GM12878 (cell line): ENCODE measurements at regions not wholly inside any gene's neighbourhood (a gene's known extent, or its start where the extent isn't known, plus 50 kb on each side); places are given as distances from the start of the nearest gene placed in this dataset.

Source experiments
- ATAC-seq: fragments of 200-7000 bp; cut with Tn5 transposase; 3 replicates; pipeline ENCODE4 v1.9.1; 2020; ENCODE audit warnings: mild to moderate bottlenecking, moderate library complexity
- BruUV-seq: library from RNA; stranded (reverse); fragments of 400-500 nt; replicated peaks from 2 replicates; lab custom pipeline; 2021; lab: Mats Ljungman, UMichigan
- CTCF ChIA-PET: fragments of 300-600 bp; sonication (Branson Sonifier 250); formaldehyde crosslinking; extraction: SDS; loops from one replicate; lab custom pipeline; 2021; ENCODE audit warnings: inconsistent platforms; lab: Yijun Ruan, JAX
- POLR2A ChIA-PET: fragments of 350-600 bp; formaldehyde crosslinking; extraction: SDS; loops from one replicate; lab custom pipeline; 2021; ENCODE audit warnings: inconsistent platforms; lab: Charles Lee
- RAD21 ChIA-PET: fragments of 300-600 bp; sonication (Branson Sonifier 250); formaldehyde crosslinking; loops from one replicate; lab custom pipeline; 2023; ENCODE audit warnings: antibody characterized with exemption; ENCODE audit not compliant: unreplicated experiment; lab: Charles Lee
- SMC1A ChIA-PET: fragments of 300-600 bp; sonication (Branson Sonifier 250); formaldehyde crosslinking; loops from one replicate; lab custom pipeline; 2023; ENCODE audit not compliant: unreplicated experiment, uncharacterized antibody; lab: Charles Lee
- DNase-seq: peaks from one replicate; pipeline ENCODE4 v3.0.0-alpha.2; 2011; ENCODE audit warnings: low read depth, low spot score
- FAIRE-seq: peaks from 3 replicates; lab custom pipeline; 2011; peaks lifted over from hg19 to GRCh38; lab: Jason Lieb, UNC
- H2AFZ ChIP-seq: 2 replicates; pipeline ENCODE4 v1.6.0; 2011; ENCODE audit warnings: low read depth, low read length, control low read depth; ENCODE audit not compliant: control insufficient read depth
- H3K27ac ChIP-seq: 2 replicates; pipeline ENCODE4 v1.5.1; 2011; ENCODE audit warnings: control low read depth; ENCODE audit not compliant: control insufficient read depth, insufficient read depth
- H3K27me3 ChIP-seq, 2 experiments: replicated peaks in 1 of 2; 2 replicates each; pipeline versions ENCODE4 v1.6.0 to v1.6.1; 2011; ENCODE audit warnings: low read length in 1 of 2; ENCODE audit not compliant: control insufficient read depth in 2 of 2, insufficient read depth in 2 of 2
- H3K36me3 ChIP-seq, 2 experiments: 2 replicates each; pipeline ENCODE4 v1.5.1; 2011; ENCODE audit warnings: low read length in 1 of 2; ENCODE audit not compliant: control insufficient read depth in 2 of 2, insufficient read depth in 2 of 2
- H3K4me1 ChIP-seq: 2 replicates; pipeline ENCODE4 v1.6.1; 2011; ENCODE audit warnings: mild to moderate bottlenecking, low read length, moderate library complexity, mixed read lengths; ENCODE audit not compliant: control insufficient read depth, insufficient read depth
- H3K4me2 ChIP-seq: 2 replicates; pipeline ENCODE4 v1.6.0; 2011; ENCODE audit warnings: control low read depth; ENCODE audit not compliant: control insufficient read depth, insufficient read depth
- H3K4me3 ChIP-seq: fragments of 200-600 bp; sonication (generic); 2 replicates; pipeline ENCODE4 v1.5.1; 2016
- H3K79me2 ChIP-seq: 2 replicates; pipeline ENCODE4 v1.6.0; 2011; ENCODE audit warnings: low read length; ENCODE audit not compliant: control insufficient read depth, insufficient read depth
- H3K9ac ChIP-seq: 2 replicates; pipeline ENCODE4 v1.8.0; 2011; ENCODE audit warnings: low read length, control low read depth, mixed read lengths; ENCODE audit not compliant: control insufficient read depth, insufficient read depth
- H3K9me3 ChIP-seq: replicated peaks from 3 replicates; pipeline ENCODE4 v1.5.1; 2011; ENCODE audit warnings: mild to moderate bottlenecking, low read length; ENCODE audit not compliant: control insufficient read depth, insufficient read depth
- H4K20me1 ChIP-seq: 2 replicates; pipeline ENCODE4 v1.6.0; 2011; ENCODE audit not compliant: control insufficient read depth, insufficient read depth
- BMI1 ChIP-seq: fragments of 450-650 bp; IDR thresholded peaks from 2 replicates; pipeline ENCODE4 v1.6.1; 2016; ENCODE audit warnings: mild to moderate bottlenecking, moderate library complexity, borderline replicate concordance
- BRCA1 ChIP-seq: IDR thresholded peaks from 2 replicates; pipeline ENCODE4 v1.6.1; 2011; ENCODE audit warnings: low read depth, low read length, improper control_type of control experiment
- EP300 ChIP-seq, 2 experiments: fragments of 150-350 bp in 1 of 2; IDR thresholded peaks; 2 replicates each; pipeline ENCODE4 v1.6.1; 2011 to 2012; ENCODE audit warnings: low read depth in 2 of 2, low read length in 2 of 2, borderline replicate concordance in 1 of 2, improper control_type of control experiment in 1 of 2, inconsistent platforms in 1 of 2; ENCODE audit not compliant: control insufficient read depth in 1 of 2
- GATAD2B ChIP-seq: fragments of 450-650 bp; conservative IDR thresholded peaks from 2 replicates; pipeline ENCODE4 v1.6.1; 2017; ENCODE audit warnings: low read depth, mild to moderate bottlenecking, moderate library complexity
- JUND ChIP-seq: IDR thresholded peaks from 2 replicates; pipeline ENCODE4 v1.6.1; 2012; ENCODE audit warnings: low read depth, mild to moderate bottlenecking, low read length, improper control_type of control experiment, moderate library complexity
- MEF2B ChIP-seq: fragments of 450-650 bp; IDR thresholded peaks from 2 replicates; pipeline ENCODE4 v1.6.1; 2018; ENCODE audit warnings: mild to moderate bottlenecking, moderate library complexity; ENCODE audit not compliant: partially characterized antibody, poor library complexity, severe bottlenecking
- MYC ChIP-seq: IDR thresholded peaks from 2 replicates; pipeline ENCODE4 v1.6.1; 2011; ENCODE audit warnings: mild to moderate bottlenecking, low read length, moderate library complexity, inconsistent platforms; ENCODE audit not compliant: insufficient read depth, insufficient replicate concordance, insufficient read length, severe bottlenecking
- RCOR1 ChIP-seq: conservative IDR thresholded peaks from 2 replicates; pipeline ENCODE4 v1.6.1; 2012; ENCODE audit warnings: low read depth, low read length, improper control_type of control experiment
- SMAD1 ChIP-seq: fragments of 450-650 bp; IDR thresholded peaks from 2 replicates; pipeline ENCODE4 v1.6.1; 2018; ENCODE audit warnings: mild to moderate bottlenecking, low read depth; ENCODE audit not compliant: partially characterized antibody
- TBL1XR1 ChIP-seq: IDR thresholded peaks from 2 replicates; pipeline ENCODE4 v1.6.1; 2012; ENCODE audit warnings: low read depth, low read length, improper control_type of control experiment
- TCF12 ChIP-seq: IDR thresholded peaks from 2 replicates; pipeline ENCODE4 v1.6.1; 2011; ENCODE audit warnings: low read depth, mild to moderate bottlenecking, low read length
- USF1 ChIP-seq: IDR thresholded peaks from 2 replicates; pipeline ENCODE4 v1.6.1; 2011; ENCODE audit warnings: borderline replicate concordance, low read depth, mild to moderate bottlenecking, moderate library complexity, mixed read lengths, low read length; ENCODE audit not compliant: insufficient read depth; ENCODE audit errors: extremely low read length
- USF2 ChIP-seq: IDR thresholded peaks from 2 replicates; pipeline ENCODE4 v1.6.1; 2011; ENCODE audit warnings: low read depth, low read length, improper control_type of control experiment, borderline replicate concordance
- ZSCAN29 ChIP-seq: fragments of 450-650 bp; IDR thresholded peaks from 2 replicates; pipeline ENCODE4 v1.6.1; 2017; ENCODE audit warnings: mild to moderate bottlenecking, moderate library complexity
- WGBS: methylation state at CpG from one replicate; pipeline ENCODE4 v1.1.6; 2016; ENCODE audit warnings: low lambda C conversion rate; ENCODE audit not compliant: insufficient replicate concordance, insufficient coverage; ENCODE audit errors: missing lambda C conversion rate; 5-methylcytosine and 5-hydroxymethylcytosine counted together
- in situ Hi-C: fragments of 300-500 bp; cut with MboI; formaldehyde crosslinking; loops from 9 replicates; pipeline ENCODE4 v1.14.3; 2018; ENCODE audit warnings: mixed read lengths
- intact Hi-C: fragments of 100-400 bp; cut with micrococcal nuclease; formaldehyde crosslinking; loops from one replicate; pipeline ENCODE4 v1.14.2; 2022; ENCODE audit not compliant: unreplicated experiment
- TF ChIP-seq, protein P1 (sequence below): fragments of 450-650 bp; formaldehyde crosslinking; IDR thresholded peaks from 2 replicates; pipeline ENCODE4 v1.4.0; 2022; ENCODE audit warnings: mild to moderate bottlenecking, moderate library complexity

DNA sequence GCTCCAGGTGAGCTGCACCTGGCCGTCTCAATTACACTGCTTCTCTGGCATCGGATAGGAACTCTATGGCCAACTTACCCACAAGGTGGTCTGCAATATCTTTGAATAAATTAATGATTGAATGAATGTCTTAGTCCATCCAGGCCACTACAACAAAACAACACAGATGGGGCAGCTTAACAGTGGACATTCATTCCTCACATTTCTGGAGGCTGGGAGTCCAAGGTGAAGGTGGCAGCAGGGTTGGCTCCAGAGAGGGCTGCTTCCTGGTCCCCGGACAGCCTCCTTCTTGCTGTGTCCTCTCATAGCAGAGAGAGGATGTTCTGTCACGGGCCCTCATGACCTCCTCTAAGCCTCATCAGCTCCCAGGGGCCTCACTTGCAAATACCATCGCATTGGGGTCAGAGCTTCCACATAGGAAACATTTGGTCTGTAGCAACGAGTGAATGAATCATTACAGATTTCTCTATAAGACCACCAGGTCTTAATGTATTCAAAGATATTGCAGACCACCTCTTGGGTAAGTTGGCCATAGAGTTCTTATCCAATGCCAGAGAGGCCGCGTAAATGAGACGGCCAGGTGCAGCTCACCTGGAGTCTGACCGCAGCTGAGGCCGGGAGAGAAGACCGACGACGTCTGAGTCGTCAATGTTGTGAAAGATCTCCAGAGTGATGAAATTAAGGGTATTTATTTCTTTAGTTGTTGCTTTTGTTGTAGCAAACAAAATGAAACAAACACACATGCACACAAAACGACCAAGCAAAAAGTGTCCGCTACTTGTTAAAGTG lies 182.7 kb upstream of the C14orf180 start:
- no peaks in the 10 kb centered on the region for H4K20me1 ChIP-seq
- H3K9me3 ChIP-seq: no peaks in the 10 kb centered on the region; the same call in 2 of the 3 replicates
- in situ Hi-C loops (no loop called here), intact Hi-C loops (no loop called here)
- SMC1A ChIA-PET: no interaction called here
- H3K79me2 ChIP-seq: no peaks in the 10 kb centered on the region
- RAD21 ChIA-PET: no interaction called here
- POLR2A ChIA-PET: no interaction called here
- H3K36me3 ChIP-seq: no peaks in the 10 kb centered on the region
- no TSS peak for BruUV-seq
- TF ChIP-seq ZSCAN29 (no peak), MYC (no peak), BMI1 (no peak), RCOR1 (no peak), TCF12 (no peak), SMAD1 (no peak), TBL1XR1 (no peak), GATAD2B (no peak), BRCA1 (no peak), USF2 (no peak), EP300 (IDR thresholded peaks at IDR 0.05; ENCODE audit: borderline replicate concordance in 1 of 2, control insufficient read depth in 1 of 2, low read depth in 2 of 2, low read length in 2 of 2) (no peak), USF1 (no peak), MEF2B (no peak), JUND (no peak)
- TF ChIP-seq, protein P1, sequence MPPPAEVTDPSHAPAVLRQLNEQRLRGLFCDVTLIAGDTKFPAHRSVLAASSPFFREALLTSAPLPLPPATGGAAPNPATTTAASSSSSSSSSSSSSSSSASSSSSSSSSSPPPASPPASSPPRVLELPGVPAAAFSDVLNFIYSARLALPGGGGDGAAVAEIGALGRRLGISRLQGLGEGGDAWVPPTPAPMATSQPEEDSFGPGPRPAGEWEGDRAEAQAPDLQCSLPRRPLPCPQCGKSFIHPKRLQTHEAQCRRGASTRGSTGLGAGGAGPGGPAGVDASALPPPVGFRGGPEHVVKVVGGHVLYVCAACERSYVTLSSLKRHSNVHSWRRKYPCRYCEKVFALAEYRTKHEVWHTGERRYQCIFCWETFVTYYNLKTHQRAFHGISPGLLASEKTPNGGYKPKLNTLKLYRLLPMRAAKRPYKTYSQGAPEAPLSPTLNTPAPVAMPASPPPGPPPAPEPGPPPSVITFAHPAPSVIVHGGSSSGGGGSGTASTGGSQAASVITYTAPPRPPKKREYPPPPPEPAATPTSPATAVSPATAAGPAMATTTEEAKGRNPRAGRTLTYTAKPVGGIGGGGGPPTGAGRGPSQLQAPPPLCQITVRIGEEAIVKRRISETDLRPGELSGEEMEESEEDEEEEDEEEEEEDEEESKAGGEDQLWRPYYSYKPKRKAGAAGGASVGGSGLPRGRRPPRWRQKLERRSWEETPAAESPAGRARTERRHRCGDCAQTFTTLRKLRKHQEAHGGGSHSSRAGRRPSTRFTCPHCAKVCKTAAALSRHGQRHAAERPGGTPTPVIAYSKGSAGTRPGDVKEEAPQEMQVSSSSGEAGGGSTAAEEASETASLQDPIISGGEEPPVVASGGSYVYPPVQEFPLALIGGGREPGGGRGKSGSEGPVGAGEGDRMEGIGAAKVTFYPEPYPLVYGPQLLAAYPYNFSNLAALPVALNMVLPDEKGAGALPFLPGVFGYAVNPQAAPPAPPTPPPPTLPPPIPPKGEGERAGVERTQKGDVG: no peak
- no peak overlapping the region for H3K27ac ChIP-seq
- H3K27me3 ChIP-seq: no peaks in the 10 kb centered on the region
- no peak for DNase-seq
- H3K4me1 ChIP-seq: peaks cover 16% of the 10 kb centered on the region
- CTCF ChIA-PET: interaction anchor here (0.6 kb wide), 1 partner anchor 281 kb away, joined by 3 read pairs; no protein-coding TSS in a partner anchor
- FAIRE-seq: no peak
- 64% methylated on average over 17 of the region's 17 CpGs for WGBS
- H2AFZ ChIP-seq: no peak overlapping the region
- no peak for ATAC-seq
- no peak overlapping the region for H3K4me2 ChIP-seq
- H3K9ac ChIP-seq: no peak overlapping the region
- H3K4me3 ChIP-seq: no peak overlapping the region
